Activated CD8-positive, alpha-beta T cell treated with anti-CD3 and anti-CD28 coated beads for 36 hours (primary cell): ENCODE measurements at regions not wholly inside any gene's neighbourhood (a gene's known extent, or its start where the extent isn't known, plus 50 kb on each side); places are given as distances from the start of the nearest gene placed in this dataset.

Source experiments
- ATAC-seq: fragments of 200-7000 bp; cut with Tn5 transposase; one replicate; pipeline ENCODE4 v1.10.0; 2021; ENCODE audit warnings: mild to moderate bottlenecking, moderate library complexity
- CTCF ChIA-PET: fragments of 350-600 bp; sonication (Branson Sonifier 250); formaldehyde crosslinking; loops from one replicate; lab custom pipeline; 2021; ENCODE audit warnings: antibody characterized with exemption; lab: Charles Lee
- POLR2A ChIA-PET: fragments of 350-600 bp; sonication (Branson Sonifier 250); formaldehyde crosslinking; loops from one replicate; lab custom pipeline; 2021; ENCODE audit warnings: antibody characterized with exemption; lab: Charles Lee
- DNase-seq: peaks from one replicate; pipeline ENCODE4 v3.0.0-alpha.2; 2020
- H3K27ac Mint-ChIP-seq: one replicate; pipeline ENCODE4 v1.8.0; 2021; ENCODE audit warnings: mild to moderate bottlenecking, mixed read lengths
- H3K27me3 Mint-ChIP-seq: one replicate; pipeline ENCODE4 v1.8.0; 2021; ENCODE audit warnings: mixed read lengths
- H3K36me3 Mint-ChIP-seq: one replicate; pipeline ENCODE4 v1.8.0; 2021; ENCODE audit warnings: low read depth, mixed read lengths
- H3K4me1 Mint-ChIP-seq: one replicate; pipeline ENCODE4 v1.8.0; 2021; ENCODE audit warnings: low read depth, mixed read lengths
- H3K4me3 Mint-ChIP-seq: one replicate; pipeline ENCODE4 v1.8.0; 2021; ENCODE audit warnings: mild to moderate bottlenecking, moderate library complexity, mixed read lengths
- H3K9me3 Mint-ChIP-seq: one replicate; pipeline ENCODE4 v1.8.0; 2021; ENCODE audit warnings: mixed read lengths
- CTCF ChIP-seq: fragments of 200-600 bp; IDR thresholded peaks from one replicate; pipeline ENCODE4 v1.8.0; 2022; ENCODE audit warnings: antibody characterized with exemption, mild to moderate bottlenecking
- intact Hi-C: fragments of 100-400 bp; cut with micrococcal nuclease; formaldehyde crosslinking; loops from one replicate; pipeline ENCODE4 v1.10.0; 2022

- CTCF ChIA-PET = no interaction called here
Observed at GRCh38 chr2:221675201-221675908, 103.3 kb upstream of the EPHA4 start.

GRCh38 chr2:221674446-221674845, 102.3 kb upstream of the EPHA4 start:
- ChIA-PET CTCF (no interaction called here), POLR2A (no interaction called here)
- Mint-ChIP-seq H3K27ac (no peak overlapping the region), H3K36me3 (no peaks in the 10 kb centered on the region), H3K4me3 (no peak overlapping the region), H3K9me3 (no peaks in the 10 kb centered on the region), H3K27me3 (peaks cover 1% of the 10 kb centered on the region), H3K4me1 (no peaks in the 10 kb centered on the region)
- ATAC-seq (no peak), DNase-seq (no peak)
- intact Hi-C loops = no loop called here
- no peak for TF ChIP-seq CTCF

More at GRCh38 chr2:221675201-221675908, 103.3 kb upstream of the EPHA4 start:
- DNase-seq (no peak), ATAC-seq (no peak)
- Mint-ChIP-seq H3K4me1 (no peaks in the 10 kb centered on the region), H3K4me3 (no peak overlapping the region), H3K36me3 (no peaks in the 10 kb centered on the region), H3K27me3 (peaks cover 1% of the 10 kb centered on the region), H3K9me3 (no peaks in the 10 kb centered on the region), H3K27ac (no peak overlapping the region)
- intact Hi-C loops = no loop called here
- TF ChIP-seq CTCF = no peak
- POLR2A ChIA-PET = no interaction called here

GRCh38 chr2:221673248-221673647, 101.1 kb upstream of the EPHA4 start:
- Mint-ChIP-seq H3K9me3 (no peaks in the 10 kb centered on the region), H3K36me3 (no peaks in the 10 kb centered on the region), H3K4me3 (no peak overlapping the region), H3K27ac (no peak overlapping the region), H3K27me3 (no peaks in the 10 kb centered on the region), H3K4me1 (no peaks in the 10 kb centered on the region)
- ChIA-PET CTCF (no interaction called here), POLR2A (no interaction called here)
- intact Hi-C loops = no loop called here
- DNase-seq = no peak
- ATAC-seq = no peak
- TF ChIP-seq CTCF = no peak

GRCh38 chr2:221671515-221671914, 99.4 kb upstream of the EPHA4 start:
- intact Hi-C loops = no loop called here
- no peak for DNase-seq
- ChIA-PET CTCF (no interaction called here), POLR2A (interaction anchor here (0.6 kb wide), 1 partner anchor 18 kb away, joined by 3 read pairs; no protein-coding TSS in a partner anchor)
- Mint-ChIP-seq H3K4me3 (no peak overlapping the region), H3K4me1 (no peaks in the 10 kb centered on the region), H3K27me3 (no peaks in the 10 kb centered on the region), H3K27ac (no peak overlapping the region), H3K9me3 (no peaks in the 10 kb centered on the region), H3K36me3 (no peaks in the 10 kb centered on the region)
- ATAC-seq = no peak
- no peak for TF ChIP-seq CTCF

- TF ChIP-seq CTCF = no peak
- POLR2A ChIA-PET = no interaction called here
- CTCF ChIA-PET = no interaction called here
- DNase-seq = no peak
- intact Hi-C loops = no loop called here
- Mint-ChIP-seq H3K27ac (no peak overlapping the region), H3K27me3 (peaks cover 1% of the 10 kb centered on the region), H3K36me3 (no peaks in the 10 kb centered on the region), H3K9me3 (peaks cover 2% of the 10 kb centered on the region), H3K4me1 (no peaks in the 10 kb centered on the region), H3K4me3 (no peak overlapping the region)
- ATAC-seq = no peak
Observed at GRCh38 chr2:221662689-221663391, 90.7 kb upstream of the EPHA4 start.
